ENCODE measurements at regions not wholly inside any gene's neighbourhood (a gene's known extent, or its start where the extent isn't known, plus 50 kb on each side); places are given as distances from the start of the nearest gene placed in this dataset.

DNA sequence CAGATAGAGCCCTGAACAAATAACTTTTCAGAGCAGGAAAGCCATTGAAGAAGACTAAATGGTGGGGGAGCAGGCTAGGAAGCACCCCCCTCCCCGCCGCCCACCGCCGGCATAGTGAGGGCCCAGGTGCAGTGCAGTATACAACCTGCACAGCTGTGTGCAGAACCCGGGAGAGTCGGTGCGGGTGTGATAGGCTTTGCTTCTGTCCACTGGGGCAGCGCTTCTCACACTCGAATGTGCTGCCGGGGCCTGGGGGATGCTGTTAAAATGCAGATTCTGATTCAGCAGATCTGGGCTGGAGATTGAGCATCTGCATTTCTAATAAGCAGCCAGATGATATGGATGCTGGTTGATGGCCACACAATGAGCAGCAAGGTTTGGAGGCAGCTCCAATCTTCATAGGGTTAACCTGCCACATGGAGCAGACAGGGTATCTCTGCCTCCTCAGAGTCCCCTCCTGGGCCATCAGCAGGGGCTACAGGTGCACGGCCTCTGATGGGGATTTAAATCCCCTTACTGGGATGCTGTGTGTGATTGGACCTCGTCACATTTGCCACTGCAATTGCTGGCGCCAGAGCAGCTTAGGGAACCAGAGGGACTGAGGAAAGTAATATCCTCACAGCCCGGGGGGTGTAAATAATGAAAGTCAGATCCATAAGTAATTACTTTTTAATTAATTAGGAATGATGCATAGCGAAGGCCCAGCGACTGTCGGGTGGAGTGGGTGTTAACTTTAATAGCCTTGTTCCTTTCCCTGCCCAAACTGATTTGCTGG lies 172.0 kb upstream of the RPL38 start:
- H3K9me3 ChIP-seq (ENCODE audit: control insufficient read depth, insufficient read depth, low read length) = no peaks in the 10 kb centered on the region
- Mint-ChIP-seq H3K27ac (no peak overlapping the region), H3K4me1 (peaks cover 0 to 8% of the 10 kb centered on the region in 2 donors), H3K4me3 (no peak overlapping the region), H3K27me3 (ENCODE audit: low read depth in 2 of 2) (peaks cover 14 to 15% of the 10 kb centered on the region in 2 donors), H3K9me3 (no peaks in the 10 kb centered on the region), H3K36me3 (no peaks in the 10 kb centered on the region)
- TF ChIP-seq, protein P1, sequence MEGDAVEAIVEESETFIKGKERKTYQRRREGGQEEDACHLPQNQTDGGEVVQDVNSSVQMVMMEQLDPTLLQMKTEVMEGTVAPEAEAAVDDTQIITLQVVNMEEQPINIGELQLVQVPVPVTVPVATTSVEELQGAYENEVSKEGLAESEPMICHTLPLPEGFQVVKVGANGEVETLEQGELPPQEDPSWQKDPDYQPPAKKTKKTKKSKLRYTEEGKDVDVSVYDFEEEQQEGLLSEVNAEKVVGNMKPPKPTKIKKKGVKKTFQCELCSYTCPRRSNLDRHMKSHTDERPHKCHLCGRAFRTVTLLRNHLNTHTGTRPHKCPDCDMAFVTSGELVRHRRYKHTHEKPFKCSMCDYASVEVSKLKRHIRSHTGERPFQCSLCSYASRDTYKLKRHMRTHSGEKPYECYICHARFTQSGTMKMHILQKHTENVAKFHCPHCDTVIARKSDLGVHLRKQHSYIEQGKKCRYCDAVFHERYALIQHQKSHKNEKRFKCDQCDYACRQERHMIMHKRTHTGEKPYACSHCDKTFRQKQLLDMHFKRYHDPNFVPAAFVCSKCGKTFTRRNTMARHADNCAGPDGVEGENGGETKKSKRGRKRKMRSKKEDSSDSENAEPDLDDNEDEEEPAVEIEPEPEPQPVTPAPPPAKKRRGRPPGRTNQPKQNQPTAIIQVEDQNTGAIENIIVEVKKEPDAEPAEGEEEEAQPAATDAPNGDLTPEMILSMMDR (IDR thresholded peaks at IDR 0.05) = no peak
- ATAC-seq = no peak
- no peak overlapping the region for H3K4me3 ChIP-seq (ENCODE audit: low read length)
- DNase-seq = no peak
- intact Hi-C loops (cut with micrococcal nuclease) = no loop called here
- 89% methylated on average over 16 of the region's 17 CpGs for WGBS (ENCODE audit: insufficient coverage)
- H3K27me3 ChIP-seq (ENCODE audit: control insufficient read depth, insufficient read depth, low read length) = no peaks in the 10 kb centered on the region
- H3K36me3 ChIP-seq (ENCODE audit: control insufficient read depth, insufficient read depth, low read length) = no peaks in the 10 kb centered on the region
- H3K4me1 ChIP-seq (ENCODE audit: control insufficient read depth, insufficient read depth, low read length) = peaks cover 6% of the 10 kb centered on the region
- no peak overlapping the region for H3K27ac ChIP-seq (ENCODE audit: low read length)

DNA sequence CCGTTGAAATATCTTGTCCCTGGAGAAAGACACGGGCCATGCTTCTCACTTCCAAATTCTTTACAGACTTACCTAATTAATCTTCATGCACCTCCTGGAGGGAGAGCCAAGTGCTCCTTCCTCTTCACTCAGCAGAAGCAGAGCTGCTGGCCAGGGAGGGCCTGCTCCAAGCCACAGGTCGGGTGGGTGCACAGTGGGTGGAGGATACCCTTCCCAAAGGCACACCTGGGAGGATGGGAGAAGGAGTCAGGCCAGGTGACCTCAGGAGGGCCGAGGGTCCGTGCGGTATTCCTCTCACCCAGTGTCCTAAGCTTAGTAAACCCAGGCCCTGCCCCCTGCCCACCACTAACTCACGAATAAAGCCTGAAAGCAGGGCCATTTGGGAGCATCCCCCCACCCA lies 171.3 kb upstream of the RPL38 start:
- H3K9me3 ChIP-seq (ENCODE audit: control insufficient read depth, insufficient read depth, low read length) = no peaks in the 10 kb centered on the region
- peaks cover 14 to 15% of the 10 kb centered on the region in 2 donors for H3K27me3 Mint-ChIP-seq (ENCODE audit: low read depth in 2 of 2)
- H3K4me3 ChIP-seq (ENCODE audit: low read length) = no peak overlapping the region
- TF ChIP-seq, protein P1 (IDR thresholded peaks at IDR 0.05) = no peak
- DNase-seq (no peak), ATAC-seq (no peak)
- intact Hi-C loops (cut with micrococcal nuclease) = no loop called here
- no peaks in the 10 kb centered on the region for H3K36me3 ChIP-seq (ENCODE audit: control insufficient read depth, insufficient read depth, low read length)
- no peaks in the 10 kb centered on the region for H3K27me3 ChIP-seq (ENCODE audit: control insufficient read depth, insufficient read depth, low read length)
- H3K27ac Mint-ChIP-seq = no peak overlapping the region
- H3K9me3 Mint-ChIP-seq = no peaks in the 10 kb centered on the region
- no peak overlapping the region for H3K4me3 Mint-ChIP-seq
- peaks cover 0 to 8% of the 10 kb centered on the region in 2 donors for H3K4me1 Mint-ChIP-seq
- H3K36me3 Mint-ChIP-seq = no peaks in the 10 kb centered on the region
- 53% methylated on average over 7 of the region's 7 CpGs for WGBS (ENCODE audit: insufficient coverage)
- peaks cover 6% of the 10 kb centered on the region for H3K4me1 ChIP-seq (ENCODE audit: control insufficient read depth, insufficient read depth, low read length)
- H3K27ac ChIP-seq (ENCODE audit: low read length) = no peak overlapping the region

GRCh38 chr17:74037320-74037719 lies 166.2 kb upstream of the RPL38 start:
- Mint-ChIP-seq H3K27ac (no peak overlapping the region), H3K4me1 (no peaks in the 10 kb centered on the region), H3K27me3 (ENCODE audit: low read depth in 2 of 2) (peaks cover 0 to 6% of the 10 kb centered on the region in 2 donors), H3K36me3 (no peaks in the 10 kb centered on the region), H3K4me3 (no peak overlapping the region), H3K9me3 (no peaks in the 10 kb centered on the region)
- no peak for DNase-seq
- 55% methylated on average over 4 of the region's 4 CpGs for WGBS (ENCODE audit: insufficient coverage)
- TF ChIP-seq, protein P1 (IDR thresholded peaks at IDR 0.05) = no peak
- no peak for ATAC-seq
- Histone ChIP-seq H3K36me3 (ENCODE audit: control insufficient read depth, insufficient read depth, low read length) (no peaks in the 10 kb centered on the region), H3K27me3 (ENCODE audit: control insufficient read depth, insufficient read depth, low read length) (no peaks in the 10 kb centered on the region), H3K4me1 (ENCODE audit: control insufficient read depth, insufficient read depth, low read length) (no peaks in the 10 kb centered on the region), H3K4me3 (ENCODE audit: low read length) (no peak overlapping the region), H3K27ac (ENCODE audit: low read length) (no peak overlapping the region), H3K9me3 (ENCODE audit: control insufficient read depth, insufficient read depth, low read length) (no peaks in the 10 kb centered on the region)
- intact Hi-C loops (cut with micrococcal nuclease) = no loop called here

GRCh38 chr17:74040291-74040690 lies 163.2 kb upstream of the RPL38 start:
- 84% methylated on average over 9 of the region's 9 CpGs for WGBS (ENCODE audit: insufficient coverage)
- H3K36me3 ChIP-seq (ENCODE audit: control insufficient read depth, insufficient read depth, low read length) = no peaks in the 10 kb centered on the region
- Mint-ChIP-seq H3K27ac (no peak overlapping the region), H3K4me1 (no peaks in the 10 kb centered on the region), H3K36me3 (no peaks in the 10 kb centered on the region), H3K9me3 (no peaks in the 10 kb centered on the region), H3K27me3 (ENCODE audit: low read depth in 2 of 2) (no peaks in the 10 kb centered on the region), H3K4me3 (no peak overlapping the region)
- no peak for DNase-seq
- intact Hi-C loops (cut with micrococcal nuclease) = no loop called here
- no peak overlapping the region for H3K27ac ChIP-seq (ENCODE audit: low read length)
- no peaks in the 10 kb centered on the region for H3K27me3 ChIP-seq (ENCODE audit: control insufficient read depth, insufficient read depth, low read length)
- TF ChIP-seq, protein P1 (IDR thresholded peaks at IDR 0.05) = no peak
- no peak for ATAC-seq
- no peak overlapping the region for H3K4me3 ChIP-seq (ENCODE audit: low read length)
- H3K9me3 ChIP-seq (ENCODE audit: control insufficient read depth, insufficient read depth, low read length) = no peaks in the 10 kb centered on the region
- no peaks in the 10 kb centered on the region for H3K4me1 ChIP-seq (ENCODE audit: control insufficient read depth, insufficient read depth, low read length)
